HEK293 (cell line): ENCODE measurements at regions not wholly inside any gene's neighbourhood (a gene's known extent, or its start where the extent isn't known, plus 50 kb on each side); places are given as distances from the start of the nearest gene placed in this dataset.
"Not testable (repeated sequence)": the region's sequence is repeated elsewhere in the genome, so short reads cannot be mapped to it uniquely, and the experiment has no call there.

Source experiments
- CTCF ChIA-PET: fragments of 350-600 bp; formaldehyde crosslinking; extraction: SDS; loops from one replicate; lab custom pipeline; 2021; ENCODE audit warnings: antibody characterized with exemption; lab: Yijun Ruan, JAX
- POLR2A ChIA-PET: fragments of 300-600 bp; formaldehyde crosslinking; extraction: SDS; loops from one replicate; lab custom pipeline; 2020; ENCODE audit warnings: antibody characterized with exemption, inconsistent platforms; lab: Yijun Ruan, JAX
- H3K27ac ChIP-seq: fragments of 200-500 bp; sonication (Bioruptor generic); 2 replicates; pipeline ENCODE4 v1.5.1; 2014; ENCODE audit warnings: low read depth, low read length, control low read depth, inconsistent platforms; ENCODE audit errors: extremely low read depth
- H3K36me3 ChIP-seq, 2 experiments: fragments of 200-500 bp in 1 of 2; sonication (Bioruptor generic) in 1 of 2; 1 replicate in 1 of 2; 2 replicates in 1 of 2; pipeline ENCODE4 v1.5.1; 2014 to 2017; ENCODE audit warnings: inconsistent platforms in 2 of 2, low read length in 2 of 2; ENCODE audit not compliant: control insufficient read depth in 2 of 2, insufficient read depth in 1 of 2
- H3K4me1 ChIP-seq: fragments of 200-500 bp; sonication (Bioruptor generic); 2 replicates; pipeline ENCODE4 v1.5.1; 2014; ENCODE audit warnings: mild to moderate bottlenecking, low read length, inconsistent platforms; ENCODE audit not compliant: control insufficient read depth, insufficient read depth
- H3K4me3 ChIP-seq: 2 replicates; pipeline ENCODE4 v1.5.1; 2011; ENCODE audit warnings: low read depth, mild to moderate bottlenecking, control low read depth, low read length, moderate library complexity
- H3K9me3 ChIP-seq: fragments of 200-500 bp; sonication (Bioruptor generic); 2 replicates; pipeline ENCODE4 v1.5.1; 2014; ENCODE audit warnings: low read depth, low read length, inconsistent platforms; ENCODE audit not compliant: control insufficient read depth, insufficient read depth
- BCL11B ChIP-seq: fragments of 450-650 bp; formaldehyde crosslinking; IDR thresholded peaks from 2 replicates; pipeline ENCODE4 v1.5.1; 2016; ENCODE audit warnings: low read depth, missing biosample characterization, missing genetic modification characterization
- IKZF3 ChIP-seq: fragments of 450-650 bp; IDR thresholded peaks from 2 replicates; pipeline ENCODE4 v1.5.0; 2018; ENCODE audit warnings: missing biosample characterization, mild to moderate bottlenecking, missing genetic modification characterization, moderate library complexity
- OSR2 ChIP-seq: fragments of 450-650 bp; formaldehyde crosslinking; IDR thresholded peaks from 2 replicates; pipeline ENCODE4 v1.5.1; 2016; ENCODE audit warnings: missing biosample characterization, missing genetic modification characterization
- SALL2 ChIP-seq: fragments of 450-650 bp; formaldehyde crosslinking; IDR thresholded peaks from 2 replicates; pipeline ENCODE4 v1.5.0; 2017; ENCODE audit warnings: missing biosample characterization, mild to moderate bottlenecking, missing genetic modification characterization, borderline replicate concordance
- SP7 ChIP-seq: fragments of 450-650 bp; formaldehyde crosslinking; IDR thresholded peaks from 2 replicates; pipeline ENCODE4 v1.5.1; 2016; ENCODE audit warnings: missing biosample characterization, missing genetic modification characterization
- WT1 ChIP-seq: fragments of 450-650 bp; formaldehyde crosslinking; IDR thresholded peaks from 2 replicates; pipeline ENCODE4 v1.5.1; 2016; ENCODE audit warnings: missing biosample characterization, missing genetic modification characterization
- ZBTB8A ChIP-seq: fragments of 450-650 bp; formaldehyde crosslinking; IDR thresholded peaks from 2 replicates; pipeline ENCODE4 v1.5.1; 2016; ENCODE audit warnings: missing biosample characterization, missing genetic modification characterization
- ZFP69B ChIP-seq: fragments of 450-650 bp; formaldehyde crosslinking; IDR thresholded peaks from 2 replicates; pipeline ENCODE4 v1.5.1; 2016; ENCODE audit warnings: missing biosample characterization, missing genetic modification characterization
- ZNF140 ChIP-seq: fragments of 450-650 bp; formaldehyde crosslinking; IDR thresholded peaks from 2 replicates; pipeline ENCODE4 v1.5.1; 2016; ENCODE audit warnings: missing biosample characterization, missing genetic modification characterization
- ZNF18 ChIP-seq: fragments of 450-650 bp; formaldehyde crosslinking; IDR thresholded peaks from 2 replicates; pipeline ENCODE4 v1.5.1; 2016; ENCODE audit warnings: missing biosample characterization, missing genetic modification characterization
- ZNF19 ChIP-seq: fragments of 450-650 bp; formaldehyde crosslinking; IDR thresholded peaks from 2 replicates; pipeline ENCODE4; 2016; ENCODE audit warnings: missing biosample characterization, missing genetic modification characterization, low read depth
- ZNF292 ChIP-seq: fragments of 450-650 bp; formaldehyde crosslinking; IDR thresholded peaks from 2 replicates; pipeline ENCODE4 v1.5.1; 2016; ENCODE audit warnings: low read depth, missing biosample characterization, missing genetic modification characterization, borderline replicate concordance
- ZNF341 ChIP-seq: fragments of 450-650 bp; formaldehyde crosslinking; IDR thresholded peaks from 2 replicates; pipeline ENCODE4; 2016; ENCODE audit warnings: low read depth, missing biosample characterization, missing genetic modification characterization
- ZNF354C ChIP-seq: fragments of 450-650 bp; formaldehyde crosslinking; IDR thresholded peaks from 2 replicates; pipeline ENCODE4 v1.5.1; 2016; ENCODE audit warnings: missing biosample characterization, missing genetic modification characterization, low read depth, borderline replicate concordance
- ZNF629 ChIP-seq: fragments of 450-650 bp; formaldehyde crosslinking; IDR thresholded peaks from 2 replicates; pipeline ENCODE4 v1.5.1; 2017; ENCODE audit warnings: missing biosample characterization, missing genetic modification characterization
- ZNF639 ChIP-seq: fragments of 450-650 bp; formaldehyde crosslinking; IDR thresholded peaks from 2 replicates; pipeline ENCODE4 v1.5.1; 2016; ENCODE audit warnings: missing biosample characterization, missing genetic modification characterization
- ZNF654 ChIP-seq: fragments of 450-650 bp; formaldehyde crosslinking; IDR thresholded peaks from 2 replicates; pipeline ENCODE4 v1.5.1; 2016; ENCODE audit warnings: low read depth, missing biosample characterization, missing genetic modification characterization
- ZSCAN30 ChIP-seq: fragments of 450-650 bp; IDR thresholded peaks from 2 replicates; pipeline ENCODE4 v1.5.1; 2018; ENCODE audit warnings: missing biosample characterization, mild to moderate bottlenecking, missing genetic modification characterization, moderate library complexity
- TF ChIP-seq, protein P1 (sequence below): fragments of 450-650 bp; formaldehyde crosslinking; IDR thresholded peaks from 2 replicates; pipeline ENCODE4 v1.5.1; 2016; ENCODE audit warnings: missing biosample characterization, missing genetic modification characterization, low read depth
- TF ChIP-seq, protein P2 (sequence below): fragments of 450-650 bp; formaldehyde crosslinking; IDR thresholded peaks from 2 replicates; pipeline ENCODE4 v1.5.1; 2016; ENCODE audit warnings: missing biosample characterization, missing genetic modification characterization
- TF ChIP-seq, protein P3 (sequence below): fragments of 450-650 bp; IDR thresholded peaks from 2 replicates; pipeline ENCODE4 v1.5.1; 2018; ENCODE audit warnings: missing biosample characterization, missing genetic modification characterization

DNA sequence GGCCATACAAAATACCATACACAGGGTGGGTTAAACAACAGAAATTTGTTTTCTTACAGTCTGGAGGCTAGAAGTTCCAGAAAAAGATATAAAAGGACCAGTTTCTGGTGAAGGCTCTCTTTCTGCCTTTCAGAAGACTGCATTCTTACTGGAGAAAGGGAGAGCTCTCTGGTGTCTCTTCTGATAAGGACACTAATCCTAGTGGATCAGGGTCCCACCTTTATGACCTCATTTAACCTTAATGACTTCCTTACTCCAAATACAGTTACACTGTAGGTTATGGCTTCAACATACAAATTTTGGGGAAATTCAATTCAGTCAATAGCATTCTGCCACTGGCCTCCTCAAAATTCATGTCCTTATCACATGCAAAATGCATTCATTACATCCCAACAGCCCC lies 351.9 kb upstream of the POU5F2 start:
- ChIA-PET CTCF (interaction anchor here (0.9 kb wide), 1 partner anchor 45 kb away, joined by 3 read pairs; no protein-coding TSS in a partner anchor), POLR2A (no interaction called here)

DNA sequence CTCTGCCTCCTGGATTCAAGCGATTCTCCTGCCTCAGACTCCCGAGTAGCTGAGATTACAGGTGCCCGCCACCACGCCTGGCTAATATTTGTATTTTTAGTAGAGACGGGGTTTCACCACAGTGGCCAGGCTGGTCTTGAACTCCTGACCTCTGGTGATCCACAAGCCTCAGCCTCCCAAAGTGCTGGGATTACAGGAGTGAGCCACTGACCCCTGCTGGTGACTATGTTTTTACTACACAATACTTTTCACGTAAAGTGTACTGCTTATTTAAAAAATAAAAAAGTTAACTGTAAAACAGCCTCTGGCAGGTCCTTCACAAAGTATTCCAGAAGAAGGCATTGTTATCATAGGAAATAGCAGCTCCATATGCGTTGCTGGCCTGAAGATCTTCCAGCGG lies 345.2 kb upstream of the POU5F2 start:
- H3K4me3 ChIP-seq, H3K9me3 ChIP-seq, H3K27ac ChIP-seq, H3K4me1 ChIP-seq, POLR2A ChIA-PET, H3K36me3 ChIP-seq: not testable (repeated sequence)
- TF ChIP-seq ZNF654: peak; percentile 34
- CTCF ChIA-PET: interaction anchor here (0.6 to 1.2 kb wide), 7 partner anchors 10 to 865 kb away, joined by 3 read pairs; no protein-coding TSS in a partner anchor

More for the DNA sequence above, 351.9 kb upstream of the POU5F2 start:
- Histone ChIP-seq H3K36me3 (no peaks in the 10 kb centered on the region), H3K9me3 (no peaks in the 10 kb centered on the region), H3K4me3 (no peak overlapping the region), H3K27ac (no peak overlapping the region), H3K4me1 (no peaks in the 10 kb centered on the region)
- TF ChIP-seq ZSCAN30 (tag by site-specific recombination): no peak
- no peak for TF ChIP-seq ZNF19
- no peak for TF ChIP-seq ZNF341 (tag by site-specific recombination)
- no peak for TF ChIP-seq ZNF292 (tag by site-specific recombination)
- no peak for TF ChIP-seq ZNF639

- ChIA-PET POLR2A (no interaction called here), CTCF (interaction anchor here (1.0 to 1.2 kb wide), 4 partner anchors 10 to 174 kb away, joined by 3 read pairs; no protein-coding TSS in a partner anchor)
- Histone ChIP-seq H3K4me1 (no peaks in the 10 kb centered on the region), H3K27ac (no peak overlapping the region), H3K4me3 (no peak overlapping the region), H3K36me3 (no peaks in the 10 kb centered on the region; a peak in 1 of 3 replicates), H3K9me3 (no peaks in the 10 kb centered on the region)
- TF ChIP-seq ZNF354C (tag by site-specific recombination) (no peak), ZNF629 (tag by site-specific recombination) (0 out of 2 replicates have a peak, but pooled peaks have one; percentile 21)
- TF ChIP-seq, protein P1, sequence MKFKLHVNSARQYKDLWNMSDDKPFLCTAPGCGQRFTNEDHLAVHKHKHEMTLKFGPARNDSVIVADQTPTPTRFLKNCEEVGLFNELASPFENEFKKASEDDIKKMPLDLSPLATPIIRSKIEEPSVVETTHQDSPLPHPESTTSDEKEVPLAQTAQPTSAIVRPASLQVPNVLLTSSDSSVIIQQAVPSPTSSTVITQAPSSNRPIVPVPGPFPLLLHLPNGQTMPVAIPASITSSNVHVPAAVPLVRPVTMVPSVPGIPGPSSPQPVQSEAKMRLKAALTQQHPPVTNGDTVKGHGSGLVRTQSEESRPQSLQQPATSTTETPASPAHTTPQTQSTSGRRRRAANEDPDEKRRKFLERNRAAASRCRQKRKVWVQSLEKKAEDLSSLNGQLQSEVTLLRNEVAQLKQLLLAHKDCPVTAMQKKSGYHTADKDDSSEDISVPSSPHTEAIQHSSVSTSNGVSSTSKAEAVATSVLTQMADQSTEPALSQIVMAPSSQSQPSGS (tag by site-specific recombination): peak; percentile 33; the same call in 1 of the 2 replicates
Observed at GRCh38 chr5:94086194-94086593, 344.8 kb upstream of the POU5F2 start.

DNA sequence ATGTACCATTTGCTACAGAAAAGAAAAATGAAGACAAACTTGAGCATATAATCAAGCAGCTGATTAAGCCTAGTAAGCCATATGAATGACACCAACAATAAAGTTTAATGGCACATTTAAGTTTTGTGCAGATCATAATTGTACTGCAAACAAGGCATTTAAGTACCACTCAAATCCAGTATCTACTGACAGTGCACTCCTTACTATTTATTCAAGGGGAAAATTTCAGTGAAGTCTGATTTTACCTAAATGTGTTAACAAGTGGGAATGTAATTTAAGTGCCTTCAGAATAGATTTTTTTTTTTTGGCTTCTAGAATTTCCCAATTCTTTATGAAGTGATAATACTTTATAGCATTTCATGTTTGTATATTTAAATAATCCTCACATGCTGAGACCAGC lies 341.0 kb upstream of the POU5F2 start:
- H3K36me3 ChIP-seq: no peaks in the 10 kb centered on the region; a peak in 1 of 3 replicates
- ChIA-PET CTCF (no interaction called here), POLR2A (no interaction called here)
- no peaks in the 10 kb centered on the region for H3K9me3 ChIP-seq
- H3K4me1 ChIP-seq: no peaks in the 10 kb centered on the region
- H3K27ac ChIP-seq: no peak overlapping the region
- H3K4me3 ChIP-seq: no peak overlapping the region
- TF ChIP-seq SALL2: no peak
- 0 out of 2 replicates have a peak, but pooled peaks have one; percentile 21 for TF ChIP-seq IKZF3 (tag by site-specific recombination)
- 0 out of 2 replicates have a peak, but pooled peaks have one; percentile 34 for TF ChIP-seq ZNF18 (tag by site-specific recombination)
- TF ChIP-seq SP7: no peak
- TF ChIP-seq ZFP69B: no peak
- TF ChIP-seq ZNF140 (tag by site-specific recombination): no peak
- TF ChIP-seq OSR2: peak; percentile 56
- peak; percentile 62 for TF ChIP-seq WT1
- 0 out of 2 replicates have a peak, but pooled peaks have one; percentile 17 for TF ChIP-seq ZBTB8A (tag by site-specific recombination)
- TF ChIP-seq, protein P2, sequence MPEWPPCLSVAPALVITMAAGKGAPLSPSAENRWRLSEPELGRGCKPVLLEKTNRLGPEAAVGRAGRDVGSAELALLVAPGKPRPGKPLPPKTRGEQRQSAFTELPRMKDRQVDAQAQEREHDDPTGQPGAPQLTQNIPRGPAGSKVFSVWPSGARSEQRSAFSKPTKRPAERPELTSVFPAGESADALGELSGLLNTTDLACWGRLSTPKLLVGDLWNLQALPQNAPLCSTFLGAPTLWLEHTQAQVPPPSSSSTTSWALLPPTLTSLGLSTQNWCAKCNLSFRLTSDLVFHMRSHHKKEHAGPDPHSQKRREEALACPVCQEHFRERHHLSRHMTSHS (tag by site-specific recombination): no peak
- TF ChIP-seq BCL11B (tag by site-specific recombination): peak; percentile 83
- TF ChIP-seq, protein P3, sequence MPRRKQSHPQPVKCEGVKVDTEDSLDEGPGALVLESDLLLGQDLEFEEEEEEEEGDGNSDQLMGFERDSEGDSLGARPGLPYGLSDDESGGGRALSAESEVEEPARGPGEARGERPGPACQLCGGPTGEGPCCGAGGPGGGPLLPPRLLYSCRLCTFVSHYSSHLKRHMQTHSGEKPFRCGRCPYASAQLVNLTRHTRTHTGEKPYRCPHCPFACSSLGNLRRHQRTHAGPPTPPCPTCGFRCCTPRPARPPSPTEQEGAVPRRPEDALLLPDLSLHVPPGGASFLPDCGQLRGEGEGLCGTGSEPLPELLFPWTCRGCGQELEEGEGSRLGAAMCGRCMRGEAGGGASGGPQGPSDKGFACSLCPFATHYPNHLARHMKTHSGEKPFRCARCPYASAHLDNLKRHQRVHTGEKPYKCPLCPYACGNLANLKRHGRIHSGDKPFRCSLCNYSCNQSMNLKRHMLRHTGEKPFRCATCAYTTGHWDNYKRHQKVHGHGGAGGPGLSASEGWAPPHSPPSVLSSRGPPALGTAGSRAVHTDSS (tag by site-specific recombination): no peak
